Activated CD8-positive, alpha-beta memory T cell treated with anti-CD3 and anti-CD28 coated beads for 24 hours (primary cell): ENCODE measurements at regions not wholly inside any gene's neighbourhood (a gene's known extent, or its start where the extent isn't known, plus 50 kb on each side); places are given as distances from the start of the nearest gene placed in this dataset.
"Not testable (repeated sequence)": the region's sequence is repeated elsewhere in the genome, so short reads cannot be mapped to it uniquely, and the experiment has no call there.

Experiments
- DNase-seq: peaks from one replicate; pipeline ENCODE4 v3.0.0-alpha.2; 2020

DNA sequence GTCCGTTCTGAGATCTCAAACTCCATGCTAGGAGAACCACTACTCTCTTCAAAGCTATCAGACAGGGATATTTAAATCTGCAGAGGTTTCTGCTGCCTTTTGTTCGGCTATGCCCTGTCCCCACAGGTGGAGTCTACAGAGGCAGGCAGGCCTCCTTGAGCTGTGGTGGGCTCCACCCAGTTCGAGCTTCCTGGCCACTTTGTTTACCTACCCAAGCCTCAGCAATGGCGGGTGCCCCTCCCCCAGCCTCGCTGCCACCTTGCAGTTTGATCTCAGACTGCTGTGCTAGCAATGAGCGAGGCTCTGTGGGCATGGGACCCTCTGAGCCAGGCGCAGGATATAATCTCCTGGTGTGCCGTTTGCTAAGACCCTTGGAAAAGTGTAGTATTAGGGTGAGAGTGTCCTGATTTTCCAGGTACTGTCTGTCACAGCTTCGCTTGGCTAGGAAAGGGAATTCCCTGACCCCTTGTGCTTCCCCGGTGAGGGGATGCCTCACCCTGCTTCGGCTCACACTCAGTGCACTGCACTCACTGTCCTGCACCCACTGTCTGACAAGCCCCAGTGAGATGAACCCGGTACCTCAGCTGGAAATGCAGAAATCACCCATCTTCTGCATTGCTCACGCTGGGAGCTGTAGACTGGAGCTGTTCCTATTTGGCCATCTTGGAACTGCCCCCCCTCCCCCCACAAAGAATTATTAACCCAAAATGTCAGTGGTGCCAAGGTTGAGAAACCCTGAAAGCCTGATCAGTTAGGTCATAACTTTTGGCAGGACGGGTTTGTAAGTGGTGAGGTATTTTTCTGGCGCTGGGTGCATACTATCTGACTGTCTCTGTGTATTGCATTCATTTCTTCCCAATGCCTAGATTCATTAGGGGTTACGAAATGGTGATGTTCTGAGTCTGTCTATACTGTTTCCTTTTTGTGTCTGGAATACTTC is 181.4 kb downstream of the TEX29 start:
- not testable (repeated sequence) for DNase-seq

DNA sequence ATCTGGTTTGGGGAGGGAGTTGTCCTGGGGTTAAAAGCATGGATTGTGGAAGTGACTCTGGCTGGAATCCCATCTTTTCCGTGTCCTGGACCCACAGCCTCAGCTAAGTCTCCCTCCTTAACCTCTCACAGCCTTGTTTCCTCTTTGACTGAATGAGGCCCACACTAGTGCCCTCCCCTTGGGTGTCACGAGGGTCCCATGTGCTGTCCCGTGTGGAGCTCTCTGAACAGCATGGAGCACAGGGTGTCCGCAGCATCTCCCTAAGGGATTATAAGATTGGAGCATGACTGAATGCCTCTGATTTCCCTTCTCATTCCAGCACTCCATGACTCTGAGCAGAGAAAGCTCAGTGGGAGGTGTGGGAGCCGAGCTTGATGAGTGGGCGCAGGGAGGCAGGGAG is 182.5 kb downstream of the TEX29 start:
- no peak for DNase-seq

DNA sequence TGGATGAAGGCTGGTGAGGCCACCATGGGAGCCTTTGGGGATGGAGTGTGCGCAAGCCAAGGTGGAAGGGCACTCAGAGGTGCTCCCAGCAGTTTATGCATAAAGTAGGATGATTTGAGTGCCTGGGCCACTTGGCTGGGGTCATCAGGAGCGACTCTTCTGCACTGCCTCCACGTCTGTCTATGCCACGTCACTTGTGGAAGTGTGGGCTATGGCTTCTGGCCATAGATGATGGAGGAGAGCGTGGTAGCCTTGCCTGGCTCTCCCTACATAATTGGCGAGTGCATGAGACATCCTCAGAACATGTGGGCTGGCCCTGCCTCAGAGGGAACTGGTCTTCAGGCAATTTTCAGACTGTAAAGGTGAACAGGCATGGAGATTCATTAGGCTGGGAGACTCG is 182.9 kb downstream of the TEX29 start:
- no peak for DNase-seq

DNA sequence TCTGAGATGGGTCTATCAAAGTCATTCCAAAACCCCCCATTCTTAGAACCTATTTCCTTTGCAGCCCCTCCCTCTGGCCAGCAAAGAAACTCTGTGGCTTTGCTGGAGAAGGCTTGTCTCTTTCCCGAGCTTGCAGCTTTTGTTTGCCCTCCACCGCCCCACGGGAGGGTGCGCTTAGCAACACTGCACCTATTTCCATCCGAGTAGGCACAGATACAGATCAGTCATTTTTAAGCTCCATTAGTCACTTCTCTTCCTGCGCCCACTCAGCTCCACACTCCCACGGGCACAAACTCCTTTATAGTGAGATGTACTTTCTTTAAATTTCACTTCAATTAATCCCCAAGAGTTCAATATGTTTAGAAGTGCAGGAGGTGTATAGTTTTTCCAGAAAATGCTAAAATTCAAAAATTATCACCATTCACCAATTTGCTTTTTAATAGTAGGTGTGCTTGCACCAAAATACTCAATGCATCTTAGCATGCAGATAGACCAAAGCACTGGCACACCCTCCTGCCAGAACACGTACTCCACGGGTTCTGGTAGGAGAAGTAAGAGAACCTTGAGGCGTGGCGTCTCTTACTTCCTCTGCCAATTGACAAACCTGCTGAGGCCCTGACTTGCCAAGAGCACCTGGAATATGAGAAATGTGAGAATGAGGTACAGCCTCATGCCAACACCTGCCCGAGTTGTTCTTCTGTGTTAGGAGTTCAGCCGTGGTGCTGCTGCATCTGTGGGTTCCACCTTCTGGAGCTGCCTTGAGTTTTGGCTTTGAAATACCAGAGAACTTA is 183.7 kb downstream of the TEX29 start:
- no peak for DNase-seq

DNA sequence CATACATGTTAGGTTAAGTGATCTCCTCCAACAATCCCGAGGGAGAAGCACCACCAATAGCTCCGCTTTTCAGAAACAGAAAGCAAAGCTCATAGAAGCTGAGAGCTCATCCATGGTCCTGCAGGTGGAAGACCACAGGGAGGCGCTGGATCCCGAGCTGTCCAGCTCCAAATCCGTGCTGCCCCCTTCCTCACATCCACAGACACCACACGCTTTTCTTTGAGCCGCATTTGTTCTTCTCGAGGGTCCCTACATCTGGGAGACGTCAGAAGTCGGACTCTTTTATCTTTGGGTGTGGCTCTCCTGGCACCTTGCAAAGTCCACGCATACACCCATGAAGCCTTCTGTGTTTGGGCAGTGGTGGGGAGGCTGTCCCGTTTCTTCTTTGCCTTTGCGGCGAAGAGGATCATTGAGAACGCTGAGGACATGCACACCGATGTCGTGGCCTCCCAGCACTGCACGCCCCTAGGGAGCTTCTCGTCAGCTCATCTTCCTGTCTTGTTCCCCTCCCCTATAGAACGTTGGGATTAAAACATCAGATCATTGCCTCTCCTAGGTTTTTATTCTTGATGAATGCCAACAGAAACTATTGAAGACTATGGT is 184.8 kb downstream of the TEX29 start:
- DNase-seq: no peak

DNA sequence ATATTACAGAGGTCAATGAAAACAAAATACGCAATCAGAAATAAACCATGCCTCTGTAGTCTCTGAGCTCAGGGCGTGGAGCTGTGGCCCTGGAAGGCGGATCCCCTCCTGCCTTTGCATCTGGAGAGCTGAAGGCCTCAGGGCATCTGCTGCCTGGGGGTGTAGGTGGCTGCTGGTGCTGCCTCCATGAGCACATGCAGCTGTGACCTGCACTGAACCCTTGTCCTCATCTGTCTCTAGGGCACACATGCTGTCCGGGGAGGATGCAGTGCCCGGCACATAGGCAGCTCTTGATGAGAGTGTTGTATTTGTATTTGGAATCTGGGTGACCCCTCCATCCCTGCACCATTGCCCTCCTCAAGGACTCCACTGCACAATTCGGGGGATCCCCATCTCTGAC is 185.7 kb downstream of the TEX29 start:
- no peak for DNase-seq

DNA sequence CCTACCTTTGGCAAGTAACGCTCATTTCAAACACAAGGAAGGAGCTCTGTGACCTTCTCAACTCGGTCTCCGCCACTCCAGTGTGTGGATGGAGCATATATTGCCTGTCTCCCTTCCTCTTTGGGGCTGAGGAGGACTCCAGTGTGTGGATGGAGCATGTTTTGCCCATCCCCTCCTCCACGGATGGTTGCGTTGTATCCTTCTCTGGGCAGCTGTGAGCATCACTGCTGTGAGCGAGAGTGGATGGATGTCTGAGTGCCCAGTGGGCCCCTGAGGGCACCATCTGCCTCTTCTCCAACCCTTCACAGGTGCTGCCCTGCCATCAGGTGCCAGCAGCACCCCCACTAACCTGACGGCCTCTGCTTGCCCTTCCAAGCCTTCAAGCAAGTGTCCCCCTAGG is 186.2 kb downstream of the TEX29 start:
- DNase-seq: no peak

DNA sequence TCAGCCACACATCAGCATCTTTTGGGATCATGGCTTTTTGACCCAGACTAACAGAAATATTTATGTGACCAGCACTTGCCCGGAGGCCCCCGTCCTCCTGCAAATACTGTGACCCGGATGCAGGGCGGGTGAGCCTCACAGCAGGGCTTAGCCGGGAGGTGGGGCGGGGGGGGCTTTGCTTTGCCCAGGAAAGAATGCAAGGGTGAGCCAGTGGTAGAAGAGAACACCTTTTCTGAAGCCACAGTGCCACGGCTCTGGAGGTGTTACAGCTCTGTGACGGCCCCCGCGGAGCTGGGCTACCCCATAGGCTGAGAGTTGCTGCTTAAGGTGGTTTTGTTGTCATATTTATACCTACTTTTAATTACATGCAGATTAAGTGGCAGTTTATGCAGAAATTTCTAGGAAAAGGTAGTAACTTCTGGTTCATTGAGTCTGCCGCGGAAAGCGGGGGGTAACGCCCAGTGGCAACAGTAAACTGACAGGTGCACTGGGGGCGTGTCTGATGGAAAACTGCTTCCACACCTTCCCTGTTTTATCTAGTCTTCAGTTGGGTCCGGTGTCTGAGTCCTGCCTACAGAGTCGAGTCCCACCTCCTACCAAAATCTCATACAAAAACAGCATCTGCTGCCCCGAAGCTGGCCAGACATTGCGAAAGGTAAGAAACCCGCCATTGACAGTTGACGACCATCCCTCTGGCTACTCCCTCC is 187.9 kb downstream of the TEX29 start:
- peak; percentile 35 for DNase-seq

DNA sequence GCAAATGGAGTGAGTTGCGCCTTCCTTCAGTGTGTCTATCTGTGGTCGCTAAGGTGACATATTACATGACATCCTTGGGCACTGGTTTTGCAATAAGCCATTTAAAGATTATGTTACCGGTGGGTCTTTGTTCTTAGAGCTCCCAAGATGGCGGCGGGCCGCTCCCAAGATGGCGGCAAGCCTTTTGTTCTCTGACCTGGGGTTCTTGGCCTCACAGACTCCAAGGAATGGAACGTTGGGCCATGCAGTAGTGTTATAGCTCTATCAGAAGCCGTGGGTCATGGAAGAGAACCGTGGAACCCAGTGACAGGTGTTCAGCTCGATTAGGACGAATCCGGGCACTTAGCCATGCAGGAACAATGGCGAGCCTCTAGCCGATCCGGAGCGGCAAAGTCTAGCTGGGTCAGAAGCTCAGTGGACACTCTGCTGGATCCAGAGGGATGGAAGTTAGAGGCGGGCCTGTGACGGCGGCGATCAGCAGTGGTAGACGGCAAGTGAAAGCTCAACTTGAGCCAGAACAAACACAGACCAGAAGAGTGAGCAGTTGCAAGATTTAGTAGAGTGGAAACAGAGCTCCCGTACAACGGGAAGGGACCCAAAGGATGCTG is 188.6 kb downstream of the TEX29 start:
- no peak for DNase-seq

DNA sequence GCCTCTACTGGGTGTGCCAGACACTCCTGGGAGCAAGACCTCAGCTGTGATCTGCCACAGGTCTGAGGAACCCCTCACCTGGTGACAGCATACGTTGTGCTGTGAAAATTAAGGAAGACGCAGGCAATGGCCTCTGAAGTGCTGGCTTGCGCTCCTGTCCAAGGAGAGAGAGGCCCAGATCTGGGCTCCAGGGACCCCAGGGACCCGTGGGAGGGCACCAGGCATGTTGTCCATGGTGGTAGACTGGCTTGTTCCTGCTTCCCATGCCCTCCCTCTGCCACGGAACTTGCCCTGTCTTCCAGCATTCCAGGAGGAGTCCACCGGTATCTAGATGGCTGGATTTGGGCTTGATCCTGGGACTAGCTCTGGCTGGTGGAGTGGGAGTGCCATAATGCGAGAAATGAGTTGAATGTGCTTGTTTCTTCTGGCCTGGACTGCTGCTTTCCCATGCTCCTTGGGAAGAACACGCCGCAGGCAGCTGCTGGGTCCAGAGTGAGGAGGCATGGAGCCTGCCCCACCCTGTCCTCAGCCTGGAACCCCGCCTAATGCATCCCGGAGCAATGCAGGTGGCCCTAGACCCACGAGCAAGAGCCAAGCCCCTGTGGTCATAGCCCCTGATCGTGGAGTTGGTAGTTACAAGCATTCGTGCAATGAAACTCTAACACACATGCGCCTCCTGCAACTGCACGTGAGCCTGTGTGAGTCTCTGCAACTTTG is 190.2 kb downstream of the TEX29 start:
- DNase-seq: no peak

DNA sequence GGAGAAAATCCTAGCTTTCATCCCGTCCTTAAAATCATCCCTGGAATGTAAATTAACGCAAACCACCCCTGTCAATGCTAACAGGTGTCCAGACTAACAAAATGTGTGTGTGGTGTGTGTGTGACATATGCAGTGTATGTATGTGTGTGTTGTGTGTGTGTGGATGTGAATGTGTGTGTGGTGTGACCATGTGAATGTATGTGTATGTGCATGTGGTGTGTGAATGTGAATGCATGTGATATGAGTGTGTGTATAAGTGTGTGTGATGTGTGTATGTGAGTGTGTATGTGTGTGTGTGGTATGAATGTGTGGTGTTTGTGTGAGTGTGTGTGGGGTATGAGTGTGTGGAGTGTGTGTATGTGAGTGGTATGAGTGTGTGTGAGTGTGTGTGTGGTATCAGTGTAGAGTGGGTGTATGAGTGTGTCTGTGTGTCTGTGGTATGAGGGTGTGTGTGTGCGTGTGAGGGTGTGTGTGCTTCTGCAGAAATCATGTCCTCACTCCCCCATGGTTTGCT is 190.8 kb downstream of the TEX29 start:
- DNase-seq: no peak

DNA sequence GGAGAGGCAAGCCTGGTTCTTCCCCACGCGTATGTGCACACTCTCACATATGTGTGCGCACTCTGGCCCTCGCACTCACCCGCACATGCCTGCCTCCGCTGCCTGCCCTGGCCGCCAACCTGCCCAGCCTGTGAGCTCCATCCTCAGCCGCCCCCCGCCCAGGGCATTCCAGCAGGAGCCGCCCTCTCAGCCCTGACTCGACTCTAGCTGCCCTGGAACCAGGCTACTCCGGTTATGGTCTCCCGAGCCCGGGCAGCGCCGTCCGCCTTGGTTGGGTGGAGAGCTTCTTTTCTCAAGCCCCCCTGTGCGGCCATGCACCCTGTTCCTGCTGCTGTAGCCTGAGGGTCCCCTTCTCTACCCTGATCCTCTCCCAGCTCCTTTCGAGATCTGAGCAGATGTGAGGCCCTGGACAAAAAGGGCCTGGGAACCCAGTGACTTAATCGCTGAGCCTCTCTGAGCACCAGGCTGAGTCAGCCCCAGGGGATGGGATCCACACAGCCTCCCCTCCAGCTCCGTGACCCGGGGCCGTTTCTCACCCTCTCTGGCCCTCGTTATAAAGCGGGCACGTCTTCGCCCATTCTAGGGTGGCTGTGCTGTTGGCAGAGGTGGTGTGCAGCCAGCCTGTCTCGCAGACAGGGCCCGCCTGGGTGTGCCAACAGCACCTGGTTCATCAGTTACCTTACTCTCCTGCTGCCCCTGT is 191.5 kb downstream of the TEX29 start:
- DNase-seq: no peak

DNA sequence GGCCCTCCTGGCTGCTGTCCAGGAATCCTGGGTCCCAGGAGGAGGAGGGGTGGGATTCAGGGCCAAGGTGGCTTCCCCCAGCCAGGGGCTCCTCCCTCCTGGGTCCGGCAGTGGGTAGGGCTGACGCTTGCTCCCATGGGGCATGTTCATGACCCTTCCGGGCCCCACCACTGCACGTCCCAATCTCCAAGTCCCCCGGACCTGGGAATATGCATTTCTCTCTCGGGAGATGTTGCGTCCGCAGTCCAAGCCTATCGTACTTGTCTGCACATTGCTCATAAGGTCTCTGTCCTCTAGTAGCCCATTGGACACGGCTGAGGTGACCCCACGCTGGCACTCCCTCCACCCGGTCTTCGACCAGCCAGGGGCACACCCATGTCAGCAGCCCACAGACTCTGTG is 192.3 kb downstream of the TEX29 start:
- DNase-seq: no peak

DNA sequence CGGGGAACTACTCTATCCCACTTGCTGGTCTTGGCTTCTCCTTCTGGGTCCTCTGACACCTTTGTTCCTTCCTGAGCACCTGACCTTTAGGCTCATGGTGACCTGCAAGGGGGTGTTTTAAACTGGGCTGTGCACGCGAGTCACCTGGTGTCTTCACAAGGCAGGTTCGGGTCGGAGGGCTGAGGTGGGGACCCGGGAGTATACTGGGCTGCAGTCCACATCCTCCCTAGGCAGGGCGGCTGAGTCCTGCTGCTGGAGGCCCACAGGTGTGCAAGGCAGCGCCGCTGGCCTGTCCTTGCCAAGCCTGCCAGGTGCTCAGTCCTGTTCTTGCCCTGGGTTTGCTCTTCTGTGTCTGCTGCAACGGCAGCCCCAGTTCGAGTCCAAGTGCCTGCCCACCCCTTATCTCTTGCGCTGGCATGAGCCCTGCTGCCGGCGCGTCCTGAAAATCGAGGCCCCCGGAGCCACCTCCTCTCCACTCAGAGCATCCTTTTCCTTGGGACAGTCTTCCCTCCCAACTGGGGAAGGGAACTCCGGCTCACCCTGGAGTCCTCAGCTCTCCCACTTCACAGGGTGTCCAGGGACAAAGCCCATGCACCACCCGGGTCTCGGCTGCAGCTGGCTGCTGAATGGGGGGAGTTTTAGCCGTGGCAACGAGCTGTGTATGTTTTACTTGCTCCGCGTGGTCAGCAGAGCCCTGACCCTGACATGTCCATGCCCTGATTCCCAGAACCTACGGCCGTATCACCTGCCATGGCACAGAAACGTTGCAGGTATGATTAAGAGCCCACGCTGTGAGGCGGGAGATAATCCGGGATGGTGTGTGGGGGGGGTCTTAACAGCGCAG is 193.5 kb downstream of the TEX29 start:
- peak; percentile 35 for DNase-seq

DNA sequence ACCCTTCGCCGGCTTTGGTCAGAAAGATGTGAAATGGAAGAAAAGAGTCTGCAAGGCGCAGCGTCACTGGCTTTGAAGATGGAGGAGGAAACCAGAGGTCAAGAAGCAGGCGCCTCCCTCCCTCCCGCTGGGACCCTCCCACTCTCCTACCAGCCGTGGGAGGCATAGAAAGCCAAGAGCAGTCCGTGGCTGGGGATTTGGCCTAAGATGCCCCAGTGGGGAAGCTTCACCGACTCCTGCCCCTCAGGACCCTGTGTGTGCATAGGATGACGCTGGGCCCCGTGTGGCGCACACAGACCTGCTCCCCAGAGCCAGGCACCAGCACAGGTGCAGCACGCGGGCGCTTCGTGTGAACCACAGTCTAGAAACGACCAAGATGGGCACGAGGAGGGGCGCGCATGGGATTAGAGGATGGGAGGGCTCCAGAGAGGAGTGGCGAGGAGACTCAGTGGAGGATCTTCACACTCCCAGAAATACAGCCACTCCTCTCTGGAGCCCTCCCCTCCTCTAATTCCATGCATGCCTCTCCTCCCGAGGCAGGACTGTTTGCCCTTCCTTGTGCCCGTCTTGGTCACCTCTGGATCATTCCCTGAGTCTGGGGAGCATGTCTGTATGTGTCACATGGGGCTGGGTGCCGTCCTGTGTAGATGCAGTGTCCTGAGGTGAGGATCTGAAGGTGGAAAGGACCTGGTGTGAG is 194.3 kb downstream of the TEX29 start:
- DNase-seq: no peak

DNA sequence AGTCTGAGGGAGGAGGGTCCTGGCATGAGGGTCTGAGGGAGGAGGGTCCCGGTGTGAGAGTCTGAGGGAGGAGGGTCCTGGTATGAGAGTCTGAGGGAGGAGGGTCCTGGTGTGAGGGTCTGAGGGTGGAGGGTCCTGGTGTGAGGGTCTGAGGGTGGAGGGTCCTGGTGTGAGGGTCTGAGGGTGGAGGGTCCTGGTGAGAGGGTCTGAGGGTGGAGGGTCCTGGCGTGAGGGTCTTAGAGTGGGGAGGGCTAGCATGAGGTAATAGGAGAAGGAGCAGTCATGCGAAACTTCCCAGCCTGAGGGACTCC is 194.8 kb downstream of the TEX29 start:
- DNase-seq: no peak

DNA sequence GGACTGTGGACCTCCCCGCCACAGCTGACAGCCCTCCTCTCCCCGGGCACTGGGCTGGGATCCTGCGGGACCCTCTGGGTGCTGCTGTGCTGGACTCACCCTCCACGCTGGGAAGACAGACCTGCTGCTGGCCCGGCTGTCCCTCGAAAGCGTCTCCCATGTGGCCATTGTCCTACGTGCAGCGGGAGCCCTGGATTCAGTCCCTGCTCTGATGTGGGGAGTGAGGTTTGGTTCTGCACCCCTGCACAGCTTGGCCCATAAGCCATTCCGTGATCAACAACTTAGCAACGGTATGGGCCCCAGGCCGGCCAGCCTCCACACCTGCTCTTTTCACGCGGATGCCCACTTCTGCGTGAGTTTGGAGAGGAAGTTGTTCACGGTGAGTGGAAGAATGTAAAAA is 195.2 kb downstream of the TEX29 start:
- no peak for DNase-seq

DNA sequence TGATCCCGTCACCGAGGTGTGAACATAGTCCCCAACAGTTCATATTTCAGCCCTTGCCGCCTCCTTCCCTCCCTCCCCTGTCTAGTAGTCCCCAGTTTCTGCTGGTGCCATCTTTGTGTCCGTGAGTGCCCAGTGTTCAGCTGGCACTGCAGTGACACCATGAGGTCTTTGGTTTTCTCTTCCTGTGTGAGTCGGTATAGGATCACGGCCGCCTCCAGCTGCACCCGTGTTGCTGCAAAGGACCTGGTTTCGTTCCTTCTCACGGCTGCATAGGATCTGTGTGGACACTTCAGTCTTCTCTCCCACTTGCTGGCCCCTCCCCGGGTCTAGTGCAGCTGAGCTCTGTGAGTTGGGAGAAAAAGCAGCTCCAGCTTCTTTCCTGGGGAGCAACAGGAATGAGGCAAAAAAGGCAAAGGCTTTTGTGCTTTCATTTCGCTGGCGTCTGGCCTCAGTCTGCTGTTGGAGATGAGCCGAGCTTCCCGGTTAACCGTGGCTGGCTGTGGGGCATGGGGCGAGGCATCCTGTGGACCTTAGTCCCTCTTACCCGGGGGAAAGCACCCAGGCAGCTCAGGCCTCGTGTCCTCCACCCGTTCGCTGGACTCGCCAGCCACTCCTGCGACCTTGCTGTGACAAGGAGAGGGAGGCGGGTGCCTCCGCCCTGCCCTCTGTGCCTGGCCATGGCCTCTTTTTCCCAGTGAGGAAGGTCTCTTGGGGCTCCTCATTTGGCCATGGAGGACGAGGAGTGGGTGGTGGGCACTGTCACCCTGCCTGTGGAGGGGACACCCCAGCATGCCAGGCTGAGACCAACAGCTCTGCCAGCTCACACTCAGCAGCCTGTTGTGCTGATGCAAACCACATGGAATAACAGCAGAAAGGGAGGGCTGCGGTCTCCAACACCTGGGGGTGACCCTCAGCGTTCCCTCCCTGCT is 196.5 kb downstream of the TEX29 start:
- DNase-seq: no peak

DNA sequence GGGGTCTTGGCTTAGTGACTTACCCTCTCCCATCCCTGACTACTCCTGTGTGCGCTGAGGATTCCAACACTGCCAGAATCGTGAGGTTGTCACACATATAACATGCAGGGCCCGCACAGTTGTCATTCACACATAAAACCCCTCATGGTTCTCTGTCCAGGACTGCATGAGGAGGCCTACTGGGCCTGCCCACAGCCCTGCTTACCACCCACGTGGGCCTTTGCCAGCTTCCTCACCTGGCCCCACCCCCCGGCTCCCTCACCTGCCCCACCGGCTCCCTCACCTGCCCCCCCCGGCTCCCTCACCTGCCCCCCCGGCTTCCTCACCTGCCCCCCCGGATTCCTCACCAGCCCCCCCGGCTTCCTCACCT is 197.2 kb downstream of the TEX29 start:
- DNase-seq: peak; percentile 44
